ENCODE measurements at regions not wholly inside any gene's neighbourhood (a gene's known extent, or its start where the extent isn't known, plus 50 kb on each side); places are given as distances from the start of the nearest gene placed in this dataset.

DNA sequence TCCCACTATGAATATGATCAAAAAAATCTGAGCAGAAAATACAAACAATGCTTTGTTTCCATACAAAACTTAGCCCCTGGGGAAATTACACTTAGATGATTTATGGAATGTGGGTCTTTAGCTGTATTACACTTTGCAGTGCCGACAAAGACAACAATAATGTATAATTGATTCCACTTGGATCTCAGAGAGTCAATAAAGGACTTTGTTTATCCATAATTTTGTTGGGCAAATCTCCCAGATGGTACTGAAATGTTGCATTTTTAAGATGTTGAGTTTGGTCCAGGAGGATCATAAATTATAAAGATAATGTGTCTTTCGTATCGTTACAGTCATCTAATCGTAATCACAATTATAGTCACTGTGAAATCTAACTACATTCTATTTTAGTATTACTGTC is 66.9 kb upstream of the DOCK1 start:
- TF ChIP-seq, protein P1, sequence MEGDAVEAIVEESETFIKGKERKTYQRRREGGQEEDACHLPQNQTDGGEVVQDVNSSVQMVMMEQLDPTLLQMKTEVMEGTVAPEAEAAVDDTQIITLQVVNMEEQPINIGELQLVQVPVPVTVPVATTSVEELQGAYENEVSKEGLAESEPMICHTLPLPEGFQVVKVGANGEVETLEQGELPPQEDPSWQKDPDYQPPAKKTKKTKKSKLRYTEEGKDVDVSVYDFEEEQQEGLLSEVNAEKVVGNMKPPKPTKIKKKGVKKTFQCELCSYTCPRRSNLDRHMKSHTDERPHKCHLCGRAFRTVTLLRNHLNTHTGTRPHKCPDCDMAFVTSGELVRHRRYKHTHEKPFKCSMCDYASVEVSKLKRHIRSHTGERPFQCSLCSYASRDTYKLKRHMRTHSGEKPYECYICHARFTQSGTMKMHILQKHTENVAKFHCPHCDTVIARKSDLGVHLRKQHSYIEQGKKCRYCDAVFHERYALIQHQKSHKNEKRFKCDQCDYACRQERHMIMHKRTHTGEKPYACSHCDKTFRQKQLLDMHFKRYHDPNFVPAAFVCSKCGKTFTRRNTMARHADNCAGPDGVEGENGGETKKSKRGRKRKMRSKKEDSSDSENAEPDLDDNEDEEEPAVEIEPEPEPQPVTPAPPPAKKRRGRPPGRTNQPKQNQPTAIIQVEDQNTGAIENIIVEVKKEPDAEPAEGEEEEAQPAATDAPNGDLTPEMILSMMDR (IDR thresholded peaks at IDR 0.05; ENCODE audit: control insufficient read depth, extremely low read depth, insufficient read depth): no peak
- DNase-seq (ENCODE audit: low read depth): no peak
- H3K4me3 ChIP-seq (ENCODE audit: low read depth, low read length): no peak overlapping the region

DNA sequence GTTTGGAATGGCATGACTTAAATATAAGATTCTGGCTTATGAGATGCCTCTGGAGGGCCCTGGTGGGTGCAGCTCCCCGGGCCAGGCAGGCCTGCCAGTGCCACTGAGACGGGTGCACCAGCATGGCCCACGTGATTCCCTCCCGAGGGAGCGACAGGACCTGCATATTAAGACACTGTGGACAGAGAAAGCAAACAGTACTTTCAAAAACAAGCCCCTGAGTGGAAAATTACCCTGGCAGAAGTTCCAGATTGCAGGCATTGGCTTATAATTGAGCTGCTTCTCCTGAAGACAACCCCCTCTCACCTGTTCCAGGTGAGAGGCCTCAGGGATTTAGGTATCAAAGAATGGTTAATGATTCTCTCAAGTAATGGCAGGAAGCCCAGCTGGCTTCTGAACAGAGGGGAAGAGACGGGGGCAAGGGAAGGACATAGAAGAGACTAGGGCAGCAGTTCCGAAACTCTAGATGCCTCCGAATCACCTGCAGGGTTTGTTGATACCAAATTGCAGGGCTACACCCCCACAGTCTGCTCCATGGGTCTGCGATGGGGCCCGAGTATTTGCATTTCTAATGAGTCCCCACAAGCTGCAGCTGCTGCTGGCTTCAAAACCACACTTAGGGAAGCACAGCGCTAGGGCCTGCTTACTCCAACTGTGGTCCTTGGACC is 66.0 kb upstream of the DOCK1 start:
- no peak overlapping the region for H3K4me3 ChIP-seq (ENCODE audit: low read depth, low read length)
- TF ChIP-seq, protein P1 (IDR thresholded peaks at IDR 0.05; ENCODE audit: control insufficient read depth, extremely low read depth, insufficient read depth): no peak
- DNase-seq (ENCODE audit: low read depth): peak; percentile 49

DNA sequence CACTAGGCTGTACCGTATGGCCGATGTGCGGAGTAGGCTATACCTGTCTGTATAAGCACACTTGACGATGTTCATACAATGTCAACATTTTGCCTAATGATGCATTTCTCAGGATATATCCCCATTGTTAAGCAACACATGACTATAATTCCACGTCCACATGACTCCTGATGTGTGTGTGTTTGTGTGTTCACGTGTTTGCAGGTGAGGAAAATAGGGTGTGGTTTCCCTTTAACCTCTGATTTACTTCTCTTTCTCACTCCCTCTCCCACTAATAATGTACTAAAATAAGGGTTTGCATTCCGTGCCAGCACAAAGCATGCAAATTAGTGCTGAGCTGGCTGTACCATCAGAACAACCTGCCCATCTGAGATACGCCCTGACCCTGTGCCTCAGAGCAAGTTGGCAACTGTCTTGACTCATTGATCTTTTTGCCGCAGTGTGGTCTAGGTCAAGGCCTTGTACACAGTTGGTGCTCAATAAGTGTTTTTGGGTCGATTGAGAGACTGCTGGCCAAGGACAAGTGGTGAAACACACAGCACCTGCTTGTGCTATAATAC is 64.6 kb upstream of the DOCK1 start:
- TF ChIP-seq, protein P1 (IDR thresholded peaks at IDR 0.05; ENCODE audit: control insufficient read depth, extremely low read depth, insufficient read depth): no peak
- H3K4me3 ChIP-seq (ENCODE audit: low read depth, low read length): no peak overlapping the region
- DNase-seq (ENCODE audit: low read depth): no peak

DNA sequence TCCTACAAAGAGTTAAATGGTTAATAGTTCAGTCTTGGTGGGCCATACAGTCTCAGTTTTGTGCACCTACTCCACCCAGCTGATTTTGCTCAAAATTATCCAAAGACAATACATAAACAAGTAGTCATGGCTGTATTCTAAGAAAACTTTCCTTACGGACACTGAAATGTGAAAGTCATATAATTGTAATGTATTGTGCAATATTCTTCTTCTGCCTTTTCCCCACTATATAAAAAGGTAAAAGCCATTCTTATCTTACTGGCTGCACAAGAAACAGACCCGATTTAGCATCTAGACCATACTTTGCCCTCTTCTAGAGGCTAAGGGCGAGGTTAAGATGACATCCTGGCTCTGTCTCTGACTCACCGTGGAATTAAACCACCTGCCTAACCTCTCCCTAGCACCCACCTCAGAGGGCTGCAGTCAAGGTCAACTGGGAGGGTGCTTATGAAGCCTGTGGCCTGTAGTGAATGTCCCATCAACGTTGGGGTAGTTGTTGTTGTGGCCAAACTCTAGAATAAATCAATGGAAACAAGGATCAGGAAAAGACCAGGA is 63.8 kb upstream of the DOCK1 start:
- H3K4me3 ChIP-seq (ENCODE audit: low read depth, low read length): no peak overlapping the region
- TF ChIP-seq, protein P1 (IDR thresholded peaks at IDR 0.05; ENCODE audit: control insufficient read depth, extremely low read depth, insufficient read depth): no peak
- DNase-seq (ENCODE audit: low read depth): no peak

DNA sequence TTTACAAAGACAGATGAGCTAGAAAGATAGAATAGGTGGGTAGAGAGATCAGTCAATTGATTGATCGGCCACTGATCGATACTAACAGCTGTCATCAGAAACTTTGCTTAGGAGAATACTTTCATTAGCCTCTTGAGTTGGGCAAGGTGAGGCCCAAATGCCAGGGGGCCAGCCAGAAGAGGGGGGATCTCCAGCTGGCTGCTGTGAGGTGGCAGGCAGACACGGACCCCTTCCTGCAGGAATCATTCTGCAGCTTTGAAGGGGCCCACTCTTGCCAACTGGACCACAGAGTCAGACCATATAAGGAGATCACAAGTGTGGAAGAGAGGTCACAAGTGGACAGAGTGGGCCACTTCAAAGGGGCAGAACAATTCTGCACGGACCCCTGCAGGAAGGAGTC is 62.9 kb upstream of the DOCK1 start:
- DNase-seq (ENCODE audit: low read depth): no peak
- TF ChIP-seq, protein P1 (IDR thresholded peaks at IDR 0.05; ENCODE audit: control insufficient read depth, extremely low read depth, insufficient read depth): no peak
- no peak overlapping the region for H3K4me3 ChIP-seq (ENCODE audit: low read depth, low read length)

DNA sequence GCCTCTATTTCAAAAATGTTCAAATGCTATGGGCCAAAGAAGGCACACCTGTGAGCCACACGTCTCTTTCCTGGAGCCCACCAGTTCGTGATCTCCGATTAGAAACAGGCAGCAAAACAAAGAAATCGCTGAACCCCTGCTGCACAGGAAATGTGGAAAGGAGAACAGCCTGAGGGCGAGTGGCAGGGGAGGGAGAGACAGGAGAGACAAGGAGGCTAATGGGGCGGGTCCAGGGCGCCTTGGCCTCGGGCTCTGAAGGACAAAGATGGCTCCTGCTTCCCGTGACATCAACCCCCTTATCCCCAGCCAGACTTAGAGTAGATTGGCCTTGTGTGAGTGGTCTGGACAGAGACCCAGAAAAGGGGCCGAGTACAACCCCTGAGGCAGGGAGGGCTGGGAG is 62.4 kb upstream of the DOCK1 start:
- TF ChIP-seq, protein P1 (IDR thresholded peaks at IDR 0.05; ENCODE audit: control insufficient read depth, extremely low read depth, insufficient read depth): no peak
- DNase-seq (ENCODE audit: low read depth): no peak
- H3K4me3 ChIP-seq (ENCODE audit: low read depth, low read length): no peak overlapping the region
